ENCODE measurements at regions not wholly inside any gene's neighbourhood (a gene's known extent, or its start where the extent isn't known, plus 50 kb on each side); places are given as distances from the start of the nearest gene placed in this dataset.

DNA sequence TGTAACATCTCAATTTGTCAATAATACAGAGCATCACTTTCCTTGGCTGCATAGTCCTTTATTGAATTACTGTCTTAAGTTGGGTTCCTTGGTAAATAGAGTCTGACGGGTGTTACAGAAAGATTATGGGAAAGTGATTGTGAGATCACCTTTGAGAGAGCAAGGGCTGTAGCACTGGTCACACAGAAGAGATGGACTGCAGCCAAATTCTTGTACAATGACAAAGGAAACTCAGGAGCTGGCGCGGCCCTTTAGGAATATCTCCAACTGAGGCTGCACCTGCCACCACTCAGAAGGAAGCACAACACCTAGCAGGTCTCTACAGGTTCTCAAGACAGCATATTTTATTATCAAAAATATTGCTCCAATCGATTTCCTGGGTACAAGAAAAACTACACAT is 350.0 kb upstream of the ISL1 start:
- TF ChIP-seq, protein P1, sequence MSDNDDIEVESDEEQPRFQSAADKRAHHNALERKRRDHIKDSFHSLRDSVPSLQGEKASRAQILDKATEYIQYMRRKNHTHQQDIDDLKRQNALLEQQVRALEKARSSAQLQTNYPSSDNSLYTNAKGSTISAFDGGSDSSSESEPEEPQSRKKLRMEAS (IDR thresholded peaks at IDR 0.05; ENCODE audit: insufficient read depth, insufficient read length): no peak
- no peak for TF ChIP-seq GATA2 (IDR thresholded peaks at IDR 0.05; ENCODE audit: insufficient read depth, insufficient read length, low read depth, low read length)
- no peak for TF ChIP-seq MYC (IDR thresholded peaks at IDR 0.05; ENCODE audit: low read depth, low read length)
- TF ChIP-seq JUN (IDR thresholded peaks at IDR 0.05; ENCODE audit: borderline replicate concordance, insufficient read depth, insufficient read length, low read depth): no peak
- TF ChIP-seq, protein P2, sequence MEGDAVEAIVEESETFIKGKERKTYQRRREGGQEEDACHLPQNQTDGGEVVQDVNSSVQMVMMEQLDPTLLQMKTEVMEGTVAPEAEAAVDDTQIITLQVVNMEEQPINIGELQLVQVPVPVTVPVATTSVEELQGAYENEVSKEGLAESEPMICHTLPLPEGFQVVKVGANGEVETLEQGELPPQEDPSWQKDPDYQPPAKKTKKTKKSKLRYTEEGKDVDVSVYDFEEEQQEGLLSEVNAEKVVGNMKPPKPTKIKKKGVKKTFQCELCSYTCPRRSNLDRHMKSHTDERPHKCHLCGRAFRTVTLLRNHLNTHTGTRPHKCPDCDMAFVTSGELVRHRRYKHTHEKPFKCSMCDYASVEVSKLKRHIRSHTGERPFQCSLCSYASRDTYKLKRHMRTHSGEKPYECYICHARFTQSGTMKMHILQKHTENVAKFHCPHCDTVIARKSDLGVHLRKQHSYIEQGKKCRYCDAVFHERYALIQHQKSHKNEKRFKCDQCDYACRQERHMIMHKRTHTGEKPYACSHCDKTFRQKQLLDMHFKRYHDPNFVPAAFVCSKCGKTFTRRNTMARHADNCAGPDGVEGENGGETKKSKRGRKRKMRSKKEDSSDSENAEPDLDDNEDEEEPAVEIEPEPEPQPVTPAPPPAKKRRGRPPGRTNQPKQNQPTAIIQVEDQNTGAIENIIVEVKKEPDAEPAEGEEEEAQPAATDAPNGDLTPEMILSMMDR (IDR thresholded peaks at IDR 0.05; ENCODE audit: extremely low read depth in 1 of 2, insufficient read depth in 1 of 2, low read depth in 1 of 2, low read length in 2 of 2): no peak
- TF ChIP-seq EZH2 (IDR thresholded peaks at IDR 0.05; ENCODE audit: borderline replicate concordance, low read depth, low read length, severe bottlenecking): no peak
- no peak for TF ChIP-seq FOS (IDR thresholded peaks at IDR 0.05; ENCODE audit: borderline replicate concordance, insufficient read depth, low read length)
- TF ChIP-seq POLR2A (IDR thresholded peaks at IDR 0.05; ENCODE audit: low read depth, low read length): no peak
- TF ChIP-seq POLR2AphosphoS5 (IDR thresholded peaks at IDR 0.05; ENCODE audit: insufficient read depth, low read depth, low read length): no peak
- intact Hi-C loops (cut with micrococcal nuclease): no loop called here
- Histone ChIP-seq H3K4me3 (replicated peaks in 1 of 3; ENCODE audit: insufficient read depth in 1 of 3, low read depth in 1 of 3, low read length in 3 of 3) (no peak overlapping the region), H4K20me1 (replicated peaks; ENCODE audit: control insufficient read depth, extremely low read depth, insufficient read depth, low read length) (no peaks in the 10 kb centered on the region), H3K4me1 (ENCODE audit: control insufficient read depth, extremely low read depth, insufficient read depth, low read length) (no peaks in the 10 kb centered on the region), H3K27me3 (ENCODE audit: control insufficient read depth in 2 of 2, insufficient read depth in 2 of 2, low read length in 2 of 2) (no peaks in the 10 kb centered on the region), H3K9me3 (replicated peaks; ENCODE audit: control insufficient read depth, insufficient read depth, low read length) (no peaks in the 10 kb centered on the region), H3K36me3 (ENCODE audit: control insufficient read depth in 2 of 2, extremely low read depth in 1 of 2, insufficient read depth in 2 of 2, low read length in 2 of 2) (no peaks in the 10 kb centered on the region), H2AFZ (ENCODE audit: low read depth, low read length) (no peak overlapping the region), H3K27ac (ENCODE audit: insufficient read depth, low read depth, low read length) (no peak overlapping the region), H3K9ac (replicated peaks; ENCODE audit: extremely low read depth, insufficient read depth, low read length) (no peak overlapping the region), H3K9me1 (replicated peaks; ENCODE audit: control insufficient read depth, extremely low read depth, insufficient read depth, low read length) (no peaks in the 10 kb centered on the region), H3K79me2 (ENCODE audit: control insufficient read depth, insufficient read depth, low read length) (no peaks in the 10 kb centered on the region), H3K4me2 (ENCODE audit: insufficient read depth, low read length) (no peak overlapping the region)
- POLR2A ChIA-PET: no interaction called here
- FAIRE-seq: no peak
- BruUV-seq (replicated peaks): no TSS peak
- CTCF ChIA-PET: no interaction called here
- DNase-seq (ENCODE audit: low read depth, low spot score): no peak
- dilution Hi-C loops (cut with MboI; ENCODE audit: extremely low pct_ligation_motif_present, low sequenced_read_pairs): no loop called here

All from endothelial cell of umbilical vein (primary cell).